ENCODE measurements at regions not wholly inside any gene's neighbourhood (a gene's known extent, or its start where the extent isn't known, plus 50 kb on each side); places are given as distances from the start of the nearest gene placed in this dataset.

DNA sequence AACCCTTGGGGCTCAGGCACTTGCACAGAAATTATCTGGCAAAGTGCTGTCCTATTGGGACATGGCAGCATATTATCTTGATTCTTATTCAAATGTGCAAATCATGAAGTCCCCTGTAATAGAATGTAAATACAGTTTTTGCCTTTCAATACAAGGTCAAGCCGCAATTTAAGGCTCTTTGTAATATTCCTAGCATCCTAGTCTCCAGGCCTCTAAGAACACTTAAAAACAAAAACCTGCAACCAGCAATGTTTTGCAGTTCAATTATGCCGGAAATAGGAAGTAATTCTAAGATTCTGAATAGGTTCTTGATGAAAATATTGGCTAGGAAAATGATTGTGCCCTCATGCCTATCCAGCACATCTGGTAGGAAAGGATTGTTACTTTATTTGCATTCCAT, 197.2 kb upstream of the IRAK1BP1 start:
- TF ChIP-seq EZH2 (IDR thresholded peaks at IDR 0.05; ENCODE audit: low read length, missing control alignments) = no peak
- TF ChIP-seq, protein P1, sequence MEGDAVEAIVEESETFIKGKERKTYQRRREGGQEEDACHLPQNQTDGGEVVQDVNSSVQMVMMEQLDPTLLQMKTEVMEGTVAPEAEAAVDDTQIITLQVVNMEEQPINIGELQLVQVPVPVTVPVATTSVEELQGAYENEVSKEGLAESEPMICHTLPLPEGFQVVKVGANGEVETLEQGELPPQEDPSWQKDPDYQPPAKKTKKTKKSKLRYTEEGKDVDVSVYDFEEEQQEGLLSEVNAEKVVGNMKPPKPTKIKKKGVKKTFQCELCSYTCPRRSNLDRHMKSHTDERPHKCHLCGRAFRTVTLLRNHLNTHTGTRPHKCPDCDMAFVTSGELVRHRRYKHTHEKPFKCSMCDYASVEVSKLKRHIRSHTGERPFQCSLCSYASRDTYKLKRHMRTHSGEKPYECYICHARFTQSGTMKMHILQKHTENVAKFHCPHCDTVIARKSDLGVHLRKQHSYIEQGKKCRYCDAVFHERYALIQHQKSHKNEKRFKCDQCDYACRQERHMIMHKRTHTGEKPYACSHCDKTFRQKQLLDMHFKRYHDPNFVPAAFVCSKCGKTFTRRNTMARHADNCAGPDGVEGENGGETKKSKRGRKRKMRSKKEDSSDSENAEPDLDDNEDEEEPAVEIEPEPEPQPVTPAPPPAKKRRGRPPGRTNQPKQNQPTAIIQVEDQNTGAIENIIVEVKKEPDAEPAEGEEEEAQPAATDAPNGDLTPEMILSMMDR (conservative IDR thresholded peaks at IDR 0.05 in 1 of 2, IDR thresholded peaks at IDR 0.05 in 1 of 2; ENCODE audit: low read depth in 1 of 2, low read length in 2 of 2) = no peak

Data from fibroblast of lung (primary cell).